Neuron (in vitro differentiated cells): ENCODE measurements at regions not wholly inside any gene's neighbourhood (a gene's known extent, or its start where the extent isn't known, plus 50 kb on each side); places are given as distances from the start of the nearest gene placed in this dataset.

ENCODE experiments used
- H2AFZ ChIP-seq: one replicate; pipeline ENCODE4 v1.6.1; 2013; ENCODE audit warnings: low read depth, mild to moderate bottlenecking, inconsistent platforms, low read length, moderate library complexity
- H3K27me3 ChIP-seq: one replicate; pipeline ENCODE4 v1.6.1; 2013; ENCODE audit warnings: low read length; ENCODE audit not compliant: insufficient read depth
- H3K36me3 ChIP-seq: one replicate; pipeline ENCODE4 v1.6.1; 2013; ENCODE audit warnings: low read length; ENCODE audit not compliant: insufficient read depth
- H3K4me1 ChIP-seq: one replicate; pipeline ENCODE4 v1.6.1; 2013; ENCODE audit warnings: low read length; ENCODE audit not compliant: insufficient read depth
- H3K4me3 ChIP-seq: 2 replicates; pipeline ENCODE4 v1.5.1; 2013; ENCODE audit warnings: mild to moderate bottlenecking, low read length, moderate library complexity
- H3K9me3 ChIP-seq: one replicate; pipeline ENCODE4 v1.6.1; 2013; ENCODE audit warnings: low read length

DNA sequence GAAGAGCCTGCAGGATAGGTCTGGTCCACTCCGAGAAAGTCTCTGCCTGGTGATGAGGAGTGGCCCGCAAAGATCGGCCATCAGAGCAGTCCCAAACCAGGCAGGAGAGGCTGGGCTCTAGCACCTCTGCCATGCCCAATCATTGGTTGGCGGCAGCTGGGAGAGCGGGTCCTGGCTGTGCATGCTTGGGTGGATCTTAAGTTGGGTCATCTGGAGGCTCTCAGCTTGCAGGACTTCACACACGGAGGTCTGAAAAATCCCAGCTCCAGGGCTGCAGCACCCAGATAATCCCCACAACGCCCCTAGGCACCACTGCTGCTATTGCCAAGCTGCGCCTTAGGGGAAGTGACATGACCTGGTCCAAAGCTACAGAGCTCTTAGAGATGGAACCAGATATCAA is 766.7 kb upstream of the TBX3 start:
- no peaks in the 10 kb centered on the region for H3K36me3 ChIP-seq
- peaks cover 37% of the 10 kb centered on the region for H3K27me3 ChIP-seq
- H2AFZ ChIP-seq = no peak overlapping the region
- no peak overlapping the region for H3K4me3 ChIP-seq
- peaks cover 2% of the 10 kb centered on the region for H3K4me1 ChIP-seq
- no peaks in the 10 kb centered on the region for H3K9me3 ChIP-seq

GRCh38 chr12:115450017-115450416 is 766.0 kb upstream of the TBX3 start:
- no peak overlapping the region for H2AFZ ChIP-seq
- H3K9me3 ChIP-seq = no peaks in the 10 kb centered on the region
- H3K36me3 ChIP-seq = no peaks in the 10 kb centered on the region
- H3K4me3 ChIP-seq = no peak overlapping the region
- peaks cover 2% of the 10 kb centered on the region for H3K4me1 ChIP-seq
- peaks cover 37% of the 10 kb centered on the region for H3K27me3 ChIP-seq

DNA sequence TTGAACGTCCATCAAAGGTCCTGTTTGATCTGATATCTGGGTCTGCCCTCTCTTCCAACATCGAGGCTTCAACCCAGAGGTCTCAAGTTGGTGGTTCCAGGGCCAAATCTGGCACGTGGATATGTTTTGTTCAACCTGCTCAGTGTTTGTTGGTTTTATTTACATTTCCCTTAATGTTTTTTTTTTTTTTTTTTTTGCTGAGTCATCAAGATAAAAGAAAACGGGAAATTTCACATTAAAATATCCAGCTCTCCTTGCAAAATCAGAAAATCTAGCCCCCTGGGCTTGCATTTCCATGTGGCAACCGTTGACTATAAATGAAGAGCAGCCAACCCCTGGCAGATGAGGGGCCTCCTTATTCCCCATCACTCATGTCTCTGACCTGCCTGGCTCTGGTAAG is 765.6 kb upstream of the TBX3 start:
- no peak overlapping the region for H3K4me3 ChIP-seq
- H3K9me3 ChIP-seq = no peaks in the 10 kb centered on the region
- no peaks in the 10 kb centered on the region for H3K36me3 ChIP-seq
- no peak overlapping the region for H2AFZ ChIP-seq
- peaks cover 37% of the 10 kb centered on the region for H3K27me3 ChIP-seq
- H3K4me1 ChIP-seq = peaks cover 2% of the 10 kb centered on the region

DNA sequence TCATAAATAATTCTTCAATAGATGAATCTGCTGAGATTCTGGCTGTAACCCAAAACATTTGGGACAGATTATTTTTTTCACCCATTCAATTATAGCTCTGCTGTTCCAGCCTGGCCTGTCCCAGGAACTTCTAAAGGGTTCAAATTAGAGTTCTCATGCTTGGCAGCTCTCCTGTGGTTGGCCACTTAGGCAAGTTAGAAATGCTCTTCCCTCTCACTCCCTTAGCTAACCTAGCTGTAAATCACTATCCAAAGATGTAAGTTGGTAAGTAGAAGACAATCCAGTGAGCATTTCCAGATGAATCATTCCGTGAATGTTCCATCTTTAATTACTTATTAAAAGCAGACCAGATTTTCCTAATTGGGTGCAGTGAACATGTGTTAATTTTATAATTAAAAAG is 760.4 kb upstream of the TBX3 start:
- Histone ChIP-seq H3K9me3 (no peaks in the 10 kb centered on the region), H3K4me1 (no peaks in the 10 kb centered on the region), H2AFZ (no peak overlapping the region), H3K27me3 (peaks cover 11% of the 10 kb centered on the region), H3K4me3 (no peak overlapping the region), H3K36me3 (no peaks in the 10 kb centered on the region)

GRCh38 chr12:115443351-115443938 is 759.5 kb upstream of the TBX3 start:
- H3K36me3 ChIP-seq = no peaks in the 10 kb centered on the region
- peaks cover 10% of the 10 kb centered on the region for H3K27me3 ChIP-seq
- no peaks in the 10 kb centered on the region for H3K4me1 ChIP-seq
- H3K9me3 ChIP-seq = no peaks in the 10 kb centered on the region
- no peak overlapping the region for H3K4me3 ChIP-seq
- no peak overlapping the region for H2AFZ ChIP-seq

DNA sequence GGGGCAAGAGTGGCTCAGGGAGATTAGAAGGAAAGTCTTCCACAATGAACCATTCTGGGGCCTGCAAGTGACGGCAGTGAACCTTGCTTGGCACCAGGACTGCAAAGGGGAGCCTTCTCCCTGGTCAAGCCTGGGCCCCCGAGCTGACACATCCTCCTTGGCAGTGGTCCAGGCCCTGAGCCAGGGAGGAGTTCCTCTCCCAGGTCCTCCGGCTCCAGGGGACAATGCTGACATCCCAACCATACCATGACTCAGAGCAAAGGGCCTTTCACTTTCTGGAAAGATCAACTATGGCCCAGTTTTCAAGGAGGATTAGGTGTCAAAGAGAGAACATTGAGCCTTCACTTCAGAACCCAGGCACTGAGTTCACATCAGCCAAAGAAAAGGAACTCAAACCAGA is 756.5 kb upstream of the TBX3 start:
- Histone ChIP-seq H3K36me3 (no peaks in the 10 kb centered on the region), H3K9me3 (no peaks in the 10 kb centered on the region), H3K4me1 (no peaks in the 10 kb centered on the region), H3K27me3 (no peaks in the 10 kb centered on the region), H2AFZ (no peak overlapping the region), H3K4me3 (no peak overlapping the region)

- no peak overlapping the region for H3K4me3 ChIP-seq
- H3K9me3 ChIP-seq = no peaks in the 10 kb centered on the region
- H2AFZ ChIP-seq = no peak overlapping the region
- H3K27me3 ChIP-seq = no peaks in the 10 kb centered on the region
- no peaks in the 10 kb centered on the region for H3K36me3 ChIP-seq
- no peaks in the 10 kb centered on the region for H3K4me1 ChIP-seq
These were observed 755.1 kb upstream of the TBX3 start for GRCh38 chr12:115439008-115439601.

GRCh38 chr12:115438314-115438713 is 754.3 kb upstream of the TBX3 start:
- H3K27me3 ChIP-seq = no peaks in the 10 kb centered on the region
- no peaks in the 10 kb centered on the region for H3K36me3 ChIP-seq
- H2AFZ ChIP-seq = no peak overlapping the region
- H3K4me1 ChIP-seq = no peaks in the 10 kb centered on the region
- no peak overlapping the region for H3K4me3 ChIP-seq
- H3K9me3 ChIP-seq = no peaks in the 10 kb centered on the region

DNA sequence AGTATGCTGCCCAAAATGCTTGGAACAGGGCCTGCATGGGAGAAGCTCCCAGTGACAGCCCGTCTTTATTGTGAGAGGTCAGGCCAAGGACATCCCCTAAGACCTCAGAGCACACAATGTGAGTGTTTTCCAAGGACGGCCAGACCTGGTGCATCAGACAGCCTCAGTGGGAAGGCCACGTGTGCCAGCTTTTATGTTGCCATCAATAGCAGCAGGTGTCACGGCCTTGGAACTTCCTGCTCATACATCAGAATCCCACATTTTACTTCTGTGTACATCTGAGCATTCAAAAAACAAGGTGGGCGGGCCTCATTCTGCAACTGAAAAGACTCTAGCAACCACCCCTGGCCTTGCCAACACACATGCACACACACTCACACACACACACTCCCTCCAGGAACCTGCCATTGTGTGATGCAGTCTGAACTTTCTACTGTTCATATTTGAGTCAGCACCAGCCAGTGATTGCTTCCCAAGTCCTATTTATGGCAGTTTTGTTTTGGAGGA is 753.1 kb upstream of the TBX3 start:
- Histone ChIP-seq H3K36me3 (no peaks in the 10 kb centered on the region), H3K4me3 (no peak overlapping the region), H2AFZ (no peak overlapping the region), H3K9me3 (no peaks in the 10 kb centered on the region), H3K4me1 (no peaks in the 10 kb centered on the region), H3K27me3 (no peaks in the 10 kb centered on the region)

GRCh38 chr12:115433014-115433634 is 749.1 kb upstream of the TBX3 start:
- Histone ChIP-seq H3K27me3 (no peaks in the 10 kb centered on the region), H3K9me3 (no peaks in the 10 kb centered on the region), H3K36me3 (no peaks in the 10 kb centered on the region), H3K4me1 (no peaks in the 10 kb centered on the region), H2AFZ (no peak overlapping the region), H3K4me3 (no peak overlapping the region)

GRCh38 chr12:115430636-115431035 is 746.7 kb upstream of the TBX3 start:
- Histone ChIP-seq H3K4me1 (no peaks in the 10 kb centered on the region), H3K9me3 (no peaks in the 10 kb centered on the region), H3K36me3 (no peaks in the 10 kb centered on the region), H2AFZ (no peak overlapping the region), H3K27me3 (no peaks in the 10 kb centered on the region), H3K4me3 (no peak overlapping the region)

DNA sequence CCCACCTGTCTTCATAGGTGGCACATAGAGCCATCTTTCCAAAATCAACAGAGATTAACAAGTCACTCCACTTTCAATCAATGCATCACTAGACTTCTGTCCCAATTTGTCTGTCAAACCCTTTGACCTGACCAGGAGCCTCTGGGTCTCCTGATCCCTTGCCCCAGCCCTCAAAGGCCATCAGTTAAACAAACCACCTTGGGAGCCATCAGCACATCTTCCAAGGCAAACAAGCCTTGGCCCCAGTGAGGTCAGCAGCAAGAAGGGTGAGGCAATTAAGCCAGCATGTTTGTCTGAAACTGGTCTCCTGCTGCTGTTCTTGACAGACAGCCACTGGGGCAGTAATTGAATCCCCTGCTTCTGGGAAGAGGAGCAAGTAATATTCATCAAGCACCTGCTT is 742.8 kb upstream of the TBX3 start:
- no peak overlapping the region for H2AFZ ChIP-seq

DNA sequence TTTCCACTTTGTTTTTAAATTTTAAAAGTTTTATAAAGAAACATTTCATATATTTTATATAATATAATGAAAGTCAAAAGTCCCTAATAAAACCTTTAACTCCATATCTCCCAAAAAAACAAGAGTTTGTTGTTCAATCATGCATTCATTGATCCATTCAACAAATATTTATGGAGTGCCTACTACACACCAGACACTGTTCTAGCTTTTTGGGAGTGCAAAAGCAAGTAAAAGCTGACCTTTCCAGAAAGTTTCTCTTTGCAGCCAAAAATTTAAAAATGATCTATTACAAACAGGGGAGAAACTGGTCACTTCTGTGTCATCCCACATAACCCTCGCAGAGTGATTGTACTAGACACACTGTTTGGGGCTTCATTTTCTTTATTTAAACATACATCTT is 740.0 kb upstream of the TBX3 start:
- Histone ChIP-seq H3K4me3 (no peak overlapping the region), H2AFZ (no peak overlapping the region), H3K36me3 (no peaks in the 10 kb centered on the region), H3K4me1 (no peaks in the 10 kb centered on the region), H3K9me3 (no peaks in the 10 kb centered on the region), H3K27me3 (no peaks in the 10 kb centered on the region)

More for the DNA sequence above, 742.8 kb upstream of the TBX3 start:
- Histone ChIP-seq H3K27me3 (no peaks in the 10 kb centered on the region), H3K9me3 (no peaks in the 10 kb centered on the region), H3K4me3 (no peak overlapping the region), H3K4me1 (no peaks in the 10 kb centered on the region), H3K36me3 (no peaks in the 10 kb centered on the region)
